Sigmoid colon (tissue), 4 donors: ENCODE measurements at regions not wholly inside any gene's neighbourhood (a gene's known extent, or its start where the extent isn't known, plus 50 kb on each side); places are given as distances from the start of the nearest gene placed in this dataset.

Source experiments
- EP300 ChIP-seq, 4 donors: sonication (generic); formaldehyde crosslinking; IDR thresholded peaks; one replicate each; pipeline ENCODE4 v1.6.1; 2017; ENCODE audit warnings: antibody characterized with exemption in 4 of 4
- POLR2A ChIP-seq, 2 donors: fragments of 450-650 bp; IDR thresholded peaks; one replicate each; pipeline ENCODE4 v1.6.1; 2016; ENCODE audit warnings: antibody characterized with exemption in 2 of 2, mild to moderate bottlenecking in 2 of 2, moderate library complexity in 2 of 2
- POLR2AphosphoS5 ChIP-seq, 4 donors: sonication (generic); formaldehyde crosslinking; IDR thresholded peaks; one replicate each; pipeline ENCODE4 v1.6.1; 2017; ENCODE audit warnings: antibody characterized with exemption in 4 of 4
- TF ChIP-seq, protein P1 (sequence below), 4 experiments: fragments of 450-650 bp in 3 of 4; fragments of 200-600 bp in 1 of 4; IDR thresholded peaks; one replicate each; pipeline ENCODE4 v1.5.1; 2016 to 2019; ENCODE audit warnings: antibody characterized with exemption in 4 of 4, mild to moderate bottlenecking in 3 of 4, moderate library complexity in 2 of 4

DNA sequence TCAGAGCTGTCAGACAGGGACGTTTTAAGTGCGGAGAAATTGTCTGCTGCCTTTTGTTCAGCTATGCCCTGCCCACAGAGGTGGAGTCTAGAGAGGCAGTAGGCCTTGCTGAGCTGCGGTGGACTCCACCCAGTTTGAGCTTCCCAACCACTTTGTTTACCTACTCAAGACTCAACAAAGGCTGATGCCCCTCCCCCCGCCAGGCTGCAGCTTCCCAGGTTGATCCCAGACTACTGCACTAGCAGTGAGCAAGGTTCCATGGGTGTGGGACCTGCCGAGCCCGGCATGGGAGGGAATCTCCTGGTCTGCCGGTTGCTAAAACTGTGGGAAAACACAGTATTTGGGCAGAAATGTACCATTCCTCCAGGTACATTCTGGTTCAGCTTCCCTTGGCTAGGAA, 282.1 kb downstream of the VGLL3 start:
- TF ChIP-seq, protein P1, sequence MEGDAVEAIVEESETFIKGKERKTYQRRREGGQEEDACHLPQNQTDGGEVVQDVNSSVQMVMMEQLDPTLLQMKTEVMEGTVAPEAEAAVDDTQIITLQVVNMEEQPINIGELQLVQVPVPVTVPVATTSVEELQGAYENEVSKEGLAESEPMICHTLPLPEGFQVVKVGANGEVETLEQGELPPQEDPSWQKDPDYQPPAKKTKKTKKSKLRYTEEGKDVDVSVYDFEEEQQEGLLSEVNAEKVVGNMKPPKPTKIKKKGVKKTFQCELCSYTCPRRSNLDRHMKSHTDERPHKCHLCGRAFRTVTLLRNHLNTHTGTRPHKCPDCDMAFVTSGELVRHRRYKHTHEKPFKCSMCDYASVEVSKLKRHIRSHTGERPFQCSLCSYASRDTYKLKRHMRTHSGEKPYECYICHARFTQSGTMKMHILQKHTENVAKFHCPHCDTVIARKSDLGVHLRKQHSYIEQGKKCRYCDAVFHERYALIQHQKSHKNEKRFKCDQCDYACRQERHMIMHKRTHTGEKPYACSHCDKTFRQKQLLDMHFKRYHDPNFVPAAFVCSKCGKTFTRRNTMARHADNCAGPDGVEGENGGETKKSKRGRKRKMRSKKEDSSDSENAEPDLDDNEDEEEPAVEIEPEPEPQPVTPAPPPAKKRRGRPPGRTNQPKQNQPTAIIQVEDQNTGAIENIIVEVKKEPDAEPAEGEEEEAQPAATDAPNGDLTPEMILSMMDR (IDR thresholded peaks at IDR 0.05) = no peak
- TF ChIP-seq POLR2A (IDR thresholded peaks at IDR 0.05) = no peak
- no peak for TF ChIP-seq POLR2AphosphoS5 (IDR thresholded peaks at IDR 0.05)
- TF ChIP-seq EP300 (IDR thresholded peaks at IDR 0.05) = no peak
